HepG2 (cell line): ENCODE measurements at regions not wholly inside any gene's neighbourhood (a gene's known extent, or its start where the extent isn't known, plus 50 kb on each side); places are given as distances from the start of the nearest gene placed in this dataset.

ENCODE experiments used
- ATAC-seq: fragments of 200-7000 bp; cut with Tn5 transposase; 3 replicates; pipeline ENCODE4 v1.9.1; 2020; ENCODE audit warnings: mild to moderate bottlenecking, moderate library complexity
- BruUV-seq: library from RNA; stranded (reverse); fragments of 400-500 nt; replicated peaks from 2 replicates; lab custom pipeline; 2021; lab: Mats Ljungman, UMichigan
- CTCF ChIA-PET: fragments of 300-600 bp; formaldehyde crosslinking; extraction: SDS; loops from one replicate; lab custom pipeline; 2021; ENCODE audit warnings: low total read pairs, inconsistent platforms, low intra/inter-chr PET ratio; lab: Yijun Ruan, JAX
- POLR2A ChIA-PET: fragments of 350-600 bp; sonication (Branson Sonifier 250); formaldehyde crosslinking; loops from one replicate; lab custom pipeline; 2020; ENCODE audit warnings: antibody characterized with exemption, inconsistent platforms; lab: Yijun Ruan, JAX
- DNase-seq: peaks from one replicate; pipeline ENCODE4 v3.0.0-alpha.2; 2015; ENCODE audit warnings: low spot score
- FAIRE-seq: peaks from 3 replicates; lab custom pipeline; 2011; peaks lifted over from hg19 to GRCh38; lab: Jason Lieb, UNC
- H2AFZ ChIP-seq: one replicate; pipeline ENCODE4 v1.6.1; 2011; ENCODE audit warnings: low read length, inconsistent platforms
- H3K27ac ChIP-seq: fragments of 300-600 bp; 3 replicates; pipeline ENCODE4 v1.8.0; 2011; ENCODE audit warnings: mixed run types, mild to moderate bottlenecking, mixed read lengths, low read length, inconsistent platforms; ENCODE audit not compliant: insufficient read depth; ENCODE audit errors: extremely low read length
- H3K27me3 ChIP-seq, 2 experiments: fragments of 200-600 bp in 1 of 2; 2 replicates in 1 of 2; 3 replicates in 1 of 2; pipeline versions ENCODE4 v1.6.0 to v1.8.0; 2011; ENCODE audit warnings: low read length in 2 of 2, mild to moderate bottlenecking in 2 of 2, moderate library complexity in 2 of 2, inconsistent platforms in 1 of 2; ENCODE audit not compliant: insufficient read depth in 2 of 2, control insufficient read depth in 1 of 2
- H3K36me3 ChIP-seq, 2 experiments: fragments of 200-600 bp in 1 of 2; replicated peaks in 1 of 2; 2 replicates in 1 of 2; 3 replicates in 1 of 2; pipeline versions ENCODE4 v1.5.1 to v1.8.0; 2011; ENCODE audit warnings: low read length in 2 of 2, inconsistent platforms in 1 of 2; ENCODE audit not compliant: insufficient read depth in 2 of 2, control insufficient read depth in 1 of 2
- H3K4me1 ChIP-seq: 2 replicates; pipeline ENCODE4 v1.5.1; 2012; ENCODE audit warnings: low read length, inconsistent platforms; ENCODE audit not compliant: insufficient read depth
- H3K4me2 ChIP-seq: 2 replicates; pipeline ENCODE4 v1.6.0; 2011; ENCODE audit warnings: low read depth, low read length, inconsistent platforms
- H3K4me3 ChIP-seq, 3 experiments: fragments of 200-600 bp in 1 of 3; sonication (generic), shearing (Covaris generic) in 1 of 3; replicated peaks in 1 of 3; 2 replicates each; pipeline ENCODE4 v1.5.1; 2011 to 2016; ENCODE audit warnings: low read length in 3 of 3, inconsistent platforms in 2 of 3, low read depth in 2 of 3, mild to moderate bottlenecking in 2 of 3, control low read depth in 1 of 3, mixed read lengths in 1 of 3; ENCODE audit not compliant: insufficient read depth in 1 of 3
- H3K79me2 ChIP-seq: one replicate; pipeline ENCODE4 v1.6.1; 2011; ENCODE audit warnings: low read length, inconsistent platforms; ENCODE audit not compliant: insufficient read depth
- H3K9ac ChIP-seq: 2 replicates; pipeline ENCODE4 v1.6.0; 2011; ENCODE audit warnings: mild to moderate bottlenecking, low read depth, low read length, inconsistent platforms; ENCODE audit not compliant: insufficient read depth
- H3K9me3 ChIP-seq: 2 replicates; pipeline ENCODE4 v1.5.1; 2012; ENCODE audit warnings: mild to moderate bottlenecking, low read length
- H4K20me1 ChIP-seq: 2 replicates; pipeline ENCODE4 v1.6.0; 2011; ENCODE audit warnings: inconsistent platforms, mild to moderate bottlenecking, low read length, moderate library complexity; ENCODE audit not compliant: insufficient read depth
- HDAC2 ChIP-seq: sonication (generic); formaldehyde crosslinking; IDR thresholded peaks from 2 replicates; pipeline ENCODE4 v1.4.0; 2020; ENCODE audit warnings: missing genetic modification reagents
- POLR2AphosphoS5 ChIP-seq: IDR thresholded peaks from 2 replicates; pipeline ENCODE4 v1.6.1; 2012; ENCODE audit warnings: low read depth, low read length
- PPARG ChIP-seq: conservative IDR thresholded peaks from 2 replicates; pipeline ENCODE4 v1.6.1; 2016; ENCODE audit warnings: missing biosample characterization, missing genetic modification reagents
- TAF15 ChIP-seq: fragments of 200-400 bp; formaldehyde crosslinking; IDR thresholded peaks from one replicate; pipeline ENCODE4 v1.6.1; 2018; ENCODE audit warnings: mild to moderate bottlenecking, low read depth, low read length; ENCODE audit not compliant: poor library complexity, severe bottlenecking
- TARDBP ChIP-seq: sonication (generic); formaldehyde crosslinking; IDR thresholded peaks from 2 replicates; pipeline ENCODE4 v1.8.0; 2022; ENCODE audit warnings: mild to moderate bottlenecking, missing genetic modification reagents
- ZFP41 ChIP-seq: sonication (generic); formaldehyde crosslinking; IDR thresholded peaks from 2 replicates; pipeline ENCODE4 v1.4.0; 2020; ENCODE audit warnings: mild to moderate bottlenecking, missing genetic modification reagents, borderline replicate concordance
- ZNF446 ChIP-seq: sonication (generic); formaldehyde crosslinking; IDR thresholded peaks from 2 replicates; pipeline ENCODE4 v1.5.0; 2020; ENCODE audit warnings: mild to moderate bottlenecking, missing genetic modification reagents
- ZNF501 ChIP-seq: sonication (generic); formaldehyde crosslinking; IDR thresholded peaks from 2 replicates; pipeline ENCODE4 v1.5.1; 2020; ENCODE audit warnings: mild to moderate bottlenecking, moderate library complexity, missing genetic modification reagents
- ZNF556 ChIP-seq: sonication (generic); formaldehyde crosslinking; IDR thresholded peaks from 2 replicates; pipeline ENCODE4 v1.4.0; 2020; ENCODE audit warnings: mild to moderate bottlenecking, missing genetic modification reagents, borderline replicate concordance
- ZSCAN20 ChIP-seq: sonication (generic); formaldehyde crosslinking; IDR thresholded peaks from 2 replicates; pipeline ENCODE4 v1.4.0; 2020; ENCODE audit warnings: missing genetic modification reagents, mild to moderate bottlenecking, borderline replicate concordance
- WGBS: methylation state at CpG from one replicate; pipeline ENCODE4 v1.1.6; 2017; ENCODE audit warnings: low lambda C conversion rate; 5-methylcytosine and 5-hydroxymethylcytosine counted together
- in situ Hi-C: cut with HindIII; loops from 2 replicates; pipeline ENCODE4 v1.10.0; 2017; ENCODE audit warnings: low pct_unique_long_range_greater_than_20kb; ENCODE audit not compliant: extremely low pct_ligation_motif_present
- intact Hi-C: fragments of 100-400 bp; cut with micrococcal nuclease; formaldehyde crosslinking; loops from one replicate; pipeline ENCODE4 v1.10.0; 2022; ENCODE audit not compliant: unreplicated experiment
- TF ChIP-seq, protein P1 (sequence below): sonication (generic); formaldehyde crosslinking; conservative IDR thresholded peaks from 2 replicates; pipeline ENCODE4 v1.4.0; 2020; ENCODE audit warnings: mild to moderate bottlenecking, missing genetic modification reagents, moderate library complexity
- TF ChIP-seq, protein P2 (sequence below): sonication (generic); formaldehyde crosslinking; IDR thresholded peaks from 2 replicates; pipeline ENCODE4 v1.4.0; 2020; ENCODE audit warnings: missing genetic modification reagents, borderline replicate concordance
- TF ChIP-seq, protein P3 (sequence below): sonication (generic); formaldehyde crosslinking; IDR thresholded peaks from 2 replicates; pipeline ENCODE4 v1.8.0; 2023; ENCODE audit warnings: mild to moderate bottlenecking, missing genetic modification reagents

DNA sequence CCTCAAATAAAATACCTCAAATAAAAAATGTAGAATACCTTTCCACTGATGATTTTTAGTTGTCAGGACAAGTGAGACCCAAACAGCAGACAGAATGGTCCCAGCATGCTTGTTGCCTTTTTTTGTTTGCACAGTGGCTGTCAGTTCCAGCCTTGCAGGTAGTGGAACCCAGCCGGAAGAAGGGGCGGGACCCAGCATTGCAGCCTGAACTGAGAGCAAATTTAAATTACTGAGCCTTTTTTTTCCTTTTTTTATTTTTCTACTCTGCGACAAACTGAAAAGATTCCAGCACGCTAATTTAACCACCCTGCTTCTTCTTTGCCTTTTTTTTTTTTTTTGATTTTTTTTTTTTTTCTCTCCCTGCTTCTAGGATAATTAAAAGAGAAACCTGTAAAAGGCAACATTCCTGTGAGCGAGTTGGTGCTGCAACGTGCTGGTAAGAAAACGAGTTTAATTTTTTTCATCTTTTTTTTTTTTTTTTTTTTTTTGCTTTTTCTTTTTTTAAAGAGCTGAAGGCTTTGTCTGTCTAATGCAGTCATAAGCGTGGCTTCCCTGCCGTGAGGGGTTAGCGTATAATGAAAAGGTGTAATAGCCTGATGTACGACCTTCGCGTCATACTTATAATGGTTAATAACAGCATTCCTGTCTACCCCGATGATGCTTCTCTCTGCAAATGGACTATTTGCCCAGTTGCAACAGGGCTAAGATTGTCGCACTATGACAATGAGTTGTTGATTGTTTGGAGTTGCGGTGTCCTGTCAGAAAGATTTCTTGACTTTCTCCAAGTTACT is 555.3 kb upstream of the CELF2 start:
- no peak for ATAC-seq
- in situ Hi-C loops, result no loop called here
- intact Hi-C loops, result no loop called here

DNA sequence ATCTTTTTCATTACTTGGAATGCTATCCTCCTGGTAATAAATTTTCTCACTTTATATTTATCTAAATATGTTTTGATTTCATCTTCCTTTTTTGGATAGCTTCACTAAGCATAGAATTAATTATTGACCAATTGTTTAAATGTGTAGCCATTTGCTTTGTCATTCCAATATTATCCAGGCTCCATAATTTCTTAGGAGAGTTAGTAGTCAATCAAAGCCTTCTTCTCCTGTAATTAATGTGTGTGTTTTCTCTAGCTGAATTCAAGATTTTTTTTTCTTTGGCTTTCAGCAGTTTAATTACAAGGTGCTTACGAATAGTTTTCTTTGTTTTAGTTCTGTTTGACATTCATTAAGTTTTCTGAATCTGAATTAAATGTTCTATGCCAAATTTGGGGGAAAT is 545.9 kb upstream of the CELF2 start:
- no peak overlapping the region for H3K4me3 ChIP-seq
- H3K36me3 ChIP-seq, result no peaks in the 10 kb centered on the region
- no peaks in the 10 kb centered on the region for H3K27me3 ChIP-seq
- in situ Hi-C loops, result no loop called here
- no peak overlapping the region for H2AFZ ChIP-seq
- intact Hi-C loops, result no loop called here
- CTCF ChIA-PET, result no interaction called here
- no peak overlapping the region for H3K27ac ChIP-seq
- H3K4me1 ChIP-seq, result no peaks in the 10 kb centered on the region
- H4K20me1 ChIP-seq, result no peaks in the 10 kb centered on the region
- peaks cover 91% of the 10 kb centered on the region for H3K9me3 ChIP-seq
- H3K9ac ChIP-seq, result no peak overlapping the region
- POLR2A ChIA-PET, result no interaction called here
- DNase-seq (no peak), FAIRE-seq (no peak), ATAC-seq (no peak)
- no TSS peak for BruUV-seq
- H3K79me2 ChIP-seq, result no peaks in the 10 kb centered on the region
- no peak overlapping the region for H3K4me2 ChIP-seq
- WGBS, result 0% methylated on average over 1 of the region's 1 CpG
- TF ChIP-seq TAF15, result no peak
- no peak for TF ChIP-seq ZNF556 (CRISPR knock-in tag)
- TF ChIP-seq ZSCAN20 (CRISPR knock-in tag), result no peak
- no peak for TF ChIP-seq ZNF446 (CRISPR knock-in tag)
- TF ChIP-seq, protein P1, sequence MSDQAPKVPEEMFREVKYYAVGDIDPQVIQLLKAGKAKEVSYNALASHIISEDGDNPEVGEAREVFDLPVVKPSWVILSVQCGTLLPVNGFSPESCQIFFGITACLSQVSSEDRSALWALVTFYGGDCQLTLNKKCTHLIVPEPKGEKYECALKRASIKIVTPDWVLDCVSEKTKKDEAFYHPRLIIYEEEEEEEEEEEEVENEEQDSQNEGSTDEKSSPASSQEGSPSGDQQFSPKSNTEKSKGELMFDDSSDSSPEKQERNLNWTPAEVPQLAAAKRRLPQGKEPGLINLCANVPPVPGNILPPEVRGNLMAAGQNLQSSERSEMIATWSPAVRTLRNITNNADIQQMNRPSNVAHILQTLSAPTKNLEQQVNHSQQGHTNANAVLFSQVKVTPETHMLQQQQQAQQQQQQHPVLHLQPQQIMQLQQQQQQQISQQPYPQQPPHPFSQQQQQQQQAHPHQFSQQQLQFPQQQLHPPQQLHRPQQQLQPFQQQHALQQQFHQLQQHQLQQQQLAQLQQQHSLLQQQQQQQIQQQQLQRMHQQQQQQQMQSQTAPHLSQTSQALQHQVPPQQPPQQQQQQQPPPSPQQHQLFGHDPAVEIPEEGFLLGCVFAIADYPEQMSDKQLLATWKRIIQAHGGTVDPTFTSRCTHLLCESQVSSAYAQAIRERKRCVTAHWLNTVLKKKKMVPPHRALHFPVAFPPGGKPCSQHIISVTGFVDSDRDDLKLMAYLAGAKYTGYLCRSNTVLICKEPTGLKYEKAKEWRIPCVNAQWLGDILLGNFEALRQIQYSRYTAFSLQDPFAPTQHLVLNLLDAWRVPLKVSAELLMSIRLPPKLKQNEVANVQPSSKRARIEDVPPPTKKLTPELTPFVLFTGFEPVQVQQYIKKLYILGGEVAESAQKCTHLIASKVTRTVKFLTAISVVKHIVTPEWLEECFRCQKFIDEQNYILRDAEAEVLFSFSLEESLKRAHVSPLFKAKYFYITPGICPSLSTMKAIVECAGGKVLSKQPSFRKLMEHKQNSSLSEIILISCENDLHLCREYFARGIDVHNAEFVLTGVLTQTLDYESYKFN (CRISPR knock-in tag), result no peak
- TF ChIP-seq, protein P2, sequence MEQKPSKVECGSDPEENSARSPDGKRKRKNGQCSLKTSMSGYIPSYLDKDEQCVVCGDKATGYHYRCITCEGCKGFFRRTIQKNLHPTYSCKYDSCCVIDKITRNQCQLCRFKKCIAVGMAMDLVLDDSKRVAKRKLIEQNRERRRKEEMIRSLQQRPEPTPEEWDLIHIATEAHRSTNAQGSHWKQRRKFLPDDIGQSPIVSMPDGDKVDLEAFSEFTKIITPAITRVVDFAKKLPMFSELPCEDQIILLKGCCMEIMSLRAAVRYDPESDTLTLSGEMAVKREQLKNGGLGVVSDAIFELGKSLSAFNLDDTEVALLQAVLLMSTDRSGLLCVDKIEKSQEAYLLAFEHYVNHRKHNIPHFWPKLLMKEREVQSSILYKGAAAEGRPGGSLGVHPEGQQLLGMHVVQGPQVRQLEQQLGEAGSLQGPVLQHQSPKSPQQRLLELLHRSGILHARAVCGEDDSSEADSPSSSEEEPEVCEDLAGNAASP (CRISPR knock-in tag), result no peak
- TF ChIP-seq, protein P3, sequence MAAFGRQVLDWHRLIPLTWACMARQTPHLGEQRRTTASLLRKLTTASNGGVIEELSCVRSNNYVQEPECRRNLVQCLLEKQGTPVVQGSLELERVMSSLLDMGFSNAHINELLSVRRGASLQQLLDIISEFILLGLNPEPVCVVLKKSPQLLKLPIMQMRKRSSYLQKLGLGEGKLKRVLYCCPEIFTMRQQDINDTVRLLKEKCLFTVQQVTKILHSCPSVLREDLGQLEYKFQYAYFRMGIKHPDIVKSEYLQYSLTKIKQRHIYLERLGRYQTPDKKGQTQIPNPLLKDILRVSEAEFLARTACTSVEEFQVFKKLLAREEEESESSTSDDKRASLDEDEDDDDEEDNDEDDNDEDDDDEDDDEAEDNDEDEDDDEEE, result no peak
- no peak for TF ChIP-seq POLR2AphosphoS5
- TF ChIP-seq ZFP41 (CRISPR knock-in tag), result no peak

More for the DNA sequence above, 555.3 kb upstream of the CELF2 start:
- peaks cover 64% of the 10 kb centered on the region for H3K9me3 ChIP-seq
- CTCF ChIA-PET, result no interaction called here
- TF ChIP-seq HDAC2 (CRISPR knock-in tag) (no peak), TARDBP (no peak), ZNF501 (CRISPR knock-in tag) (no peak), PPARG (CRISPR knock-in tag) (no peak)
- TF ChIP-seq, all 625 proteins: peak for 0
- Histone ChIP-seq H3K9ac (no peak overlapping the region), H2AFZ (no peak overlapping the region), H3K27ac (no peak overlapping the region), H3K79me2 (no peaks in the 10 kb centered on the region), H3K27me3 (no peaks in the 10 kb centered on the region), H3K4me1 (no peaks in the 10 kb centered on the region), H3K4me3 (no peak overlapping the region), H3K4me2 (no peak overlapping the region), H3K36me3 (no peaks in the 10 kb centered on the region), H4K20me1 (no peaks in the 10 kb centered on the region)
- POLR2A ChIA-PET, result no interaction called here
- 38% methylated on average over 16 of the region's 16 CpGs for WGBS
- FAIRE-seq, result no peak
- DNase-seq, result no peak
- BruUV-seq, result no TSS peak
